Keratinocyte (primary cell): ENCODE measurements at regions not wholly inside any gene's neighbourhood (a gene's known extent, or its start where the extent isn't known, plus 50 kb on each side); places are given as distances from the start of the nearest gene placed in this dataset.

Experiments used
- CTCF ChIP-seq, 3 experiments: IDR thresholded peaks in 1 of 3; conservative IDR thresholded peaks in 1 of 3; optimal IDR thresholded peaks in 1 of 3; 2 replicates in 2 of 3; 3 replicates in 1 of 3; pipeline versions ENCODE3 to v1.5.1; 2011; ENCODE audit warnings: low read length in 3 of 3, mild to moderate bottlenecking in 3 of 3, moderate library complexity in 2 of 3, control low read depth in 1 of 3, inconsistent platforms in 1 of 3; ENCODE audit not compliant: insufficient read depth in 2 of 3; ENCODE audit errors: extremely low read depth in 1 of 3
- EZH2 ChIP-seq: IDR thresholded peaks from one replicate; pipeline ENCODE4 v1.6.1; 2012; ENCODE audit warnings: inconsistent platforms, mild to moderate bottlenecking, low read length, moderate library complexity

DNA sequence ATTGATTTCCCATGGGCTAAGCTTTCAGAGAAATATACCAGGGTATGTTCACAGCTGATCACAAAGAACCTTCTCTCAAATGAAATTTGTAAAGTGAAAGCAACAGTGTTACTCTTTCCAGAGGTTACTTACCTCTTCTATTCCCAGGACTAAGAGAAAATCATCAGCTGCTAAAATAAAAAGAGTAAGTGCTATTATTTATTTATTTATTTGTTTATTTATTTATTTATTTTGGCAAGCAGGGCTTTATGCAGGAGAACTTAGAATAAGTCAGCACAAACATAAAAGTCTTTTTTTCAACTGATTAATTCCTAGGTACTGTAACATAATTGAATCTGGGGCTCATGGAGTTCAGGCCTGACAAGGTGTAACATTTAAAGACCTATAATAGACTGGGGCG, 93.9 kb upstream of the SYT10 start:
- TF ChIP-seq CTCF (optimal IDR thresholded peaks at IDR 0.05 in 1 of 3, IDR thresholded peaks at IDR 0.05 in 1 of 3, conservative IDR thresholded peaks at IDR 0.05 in 1 of 3; ENCODE audit: extremely low read depth in 1 of 3, insufficient read depth in 2 of 3, low read length in 3 of 3) (no peak), EZH2 (no peak)
